ENCODE measurements at regions not wholly inside any gene's neighbourhood (a gene's known extent, or its start where the extent isn't known, plus 50 kb on each side); places are given as distances from the start of the nearest gene placed in this dataset.

GRCh38 chr13:106156468-106156867, 379.0 kb downstream of the EFNB2 start:
- TF ChIP-seq POLR2AphosphoS5 (IDR thresholded peaks at IDR 0.05; ENCODE audit: insufficient read depth in 1 of 2, low read depth in 1 of 2) = no peak
- no peak for TF ChIP-seq CTCF (IDR thresholded peaks at IDR 0.05)
- no peak for TF ChIP-seq POLR2A (IDR thresholded peaks at IDR 0.05)

Data from vagina (tissue), 2 donors.